PC-3 (cell line): ENCODE measurements at regions not wholly inside any gene's neighbourhood (a gene's known extent, or its start where the extent isn't known, plus 50 kb on each side); places are given as distances from the start of the nearest gene placed in this dataset.
A peak's percentile ranks its signal among the peaks of the same experiment; 100 is the strongest.

Experiments used
- EZH2 ChIP-seq: fragments of 300-600 bp; sonication (generic); IDR thresholded peaks from one replicate; pipeline ENCODE4 v1.6.1; 2017; ENCODE audit warnings: antibody characterized with exemption, mild to moderate bottlenecking, low read length; ENCODE audit not compliant: unreplicated experiment
- EZH2phosphoT487 ChIP-seq: fragments of 300-600 bp; sonication (generic); IDR thresholded peaks from 2 replicates; pipeline ENCODE4 v1.6.1; 2018; ENCODE audit warnings: mild to moderate bottlenecking, antibody characterized with exemption, low read length, borderline replicate concordance
- TF ChIP-seq, protein P1 (sequence below): fragments of 300-600 bp; sonication (generic); conservative IDR thresholded peaks from 2 replicates; pipeline ENCODE4 v1.5.1; 2017; ENCODE audit warnings: antibody characterized with exemption, low read depth, mild to moderate bottlenecking, low read length

DNA sequence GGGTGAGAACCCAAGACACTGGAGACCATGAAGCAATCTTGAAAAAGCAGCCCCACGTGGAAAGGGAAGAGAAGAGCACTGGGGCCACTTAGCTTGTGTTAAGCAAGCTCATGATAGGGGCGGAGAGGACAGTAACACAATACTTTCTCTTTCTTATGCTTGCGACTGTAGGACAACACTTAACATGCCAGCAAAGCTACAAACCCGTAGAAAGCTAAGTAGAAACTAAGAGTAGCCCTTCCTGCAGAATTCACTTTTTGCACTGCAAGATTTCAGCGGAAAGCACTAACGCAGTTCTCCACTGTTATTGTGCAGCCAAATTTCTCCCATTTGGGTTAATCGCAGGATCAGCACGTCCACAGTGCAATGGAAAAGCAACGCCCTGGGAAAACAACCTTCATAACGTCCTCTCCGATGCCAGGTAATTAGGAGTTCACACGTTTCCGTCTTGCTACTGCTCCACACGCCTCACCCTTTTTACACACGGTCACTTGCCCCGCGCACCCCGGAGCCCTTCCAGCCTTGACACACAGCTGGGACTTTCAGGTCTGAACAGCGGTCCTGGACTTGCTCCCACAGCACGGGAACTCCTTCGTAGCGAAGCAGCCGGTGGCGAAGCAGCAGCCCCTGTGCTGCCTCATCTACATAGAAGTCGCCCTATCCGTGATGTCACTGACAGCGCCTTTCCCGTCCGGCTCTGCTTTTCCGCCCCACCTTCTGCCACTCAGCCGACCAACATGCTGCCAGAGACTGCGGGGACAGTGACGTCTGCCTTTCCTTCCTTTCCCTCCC is 148.6 kb downstream of the PPIAL4G start:
- no peak for TF ChIP-seq EZH2phosphoT487
- TF ChIP-seq, protein P1, sequence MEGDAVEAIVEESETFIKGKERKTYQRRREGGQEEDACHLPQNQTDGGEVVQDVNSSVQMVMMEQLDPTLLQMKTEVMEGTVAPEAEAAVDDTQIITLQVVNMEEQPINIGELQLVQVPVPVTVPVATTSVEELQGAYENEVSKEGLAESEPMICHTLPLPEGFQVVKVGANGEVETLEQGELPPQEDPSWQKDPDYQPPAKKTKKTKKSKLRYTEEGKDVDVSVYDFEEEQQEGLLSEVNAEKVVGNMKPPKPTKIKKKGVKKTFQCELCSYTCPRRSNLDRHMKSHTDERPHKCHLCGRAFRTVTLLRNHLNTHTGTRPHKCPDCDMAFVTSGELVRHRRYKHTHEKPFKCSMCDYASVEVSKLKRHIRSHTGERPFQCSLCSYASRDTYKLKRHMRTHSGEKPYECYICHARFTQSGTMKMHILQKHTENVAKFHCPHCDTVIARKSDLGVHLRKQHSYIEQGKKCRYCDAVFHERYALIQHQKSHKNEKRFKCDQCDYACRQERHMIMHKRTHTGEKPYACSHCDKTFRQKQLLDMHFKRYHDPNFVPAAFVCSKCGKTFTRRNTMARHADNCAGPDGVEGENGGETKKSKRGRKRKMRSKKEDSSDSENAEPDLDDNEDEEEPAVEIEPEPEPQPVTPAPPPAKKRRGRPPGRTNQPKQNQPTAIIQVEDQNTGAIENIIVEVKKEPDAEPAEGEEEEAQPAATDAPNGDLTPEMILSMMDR, result 0 out of 2 replicates have a peak, but pooled peaks have one; percentile 8
- no peak for TF ChIP-seq EZH2
